GM23338 (cell line): ENCODE measurements at regions not wholly inside any gene's neighbourhood (a gene's known extent, or its start where the extent isn't known, plus 50 kb on each side); places are given as distances from the start of the nearest gene placed in this dataset.

Source experiments
- ATAC-seq: fragments of 200-7000 bp; cut with Tn5 transposase; 3 replicates; pipeline ENCODE4 v1.9.1; 2020
- DNase-seq: peaks from one replicate; pipeline ENCODE4 v3.0.0-alpha.2; 2015; ENCODE audit warnings: low spot score
- H2AFZ ChIP-seq: fragments of 200-600 bp; sonication (generic); 2 replicates; pipeline ENCODE4 v1.8.0; 2016; ENCODE audit warnings: antibody characterized with exemption, mild to moderate bottlenecking, moderate library complexity
- H3F3A ChIP-seq: fragments of 200-600 bp; sonication (generic); replicated peaks from 2 replicates; pipeline ENCODE4 v1.8.0; 2017; ENCODE audit warnings: antibody characterized with exemption, mixed run types, low read depth
- H3K27ac ChIP-seq: fragments of 200-600 bp; sonication (generic); 2 replicates; pipeline ENCODE4 v1.6.1; 2016; ENCODE audit warnings: low read depth
- H3K27me3 ChIP-seq: fragments of 200-600 bp; sonication (generic); 2 replicates; pipeline ENCODE4 v1.8.0; 2016; ENCODE audit warnings: mild to moderate bottlenecking, mixed run types, moderate library complexity; ENCODE audit not compliant: insufficient read depth
- H3K36me3 ChIP-seq: fragments of 200-600 bp; sonication (generic); 2 replicates; pipeline ENCODE4 v1.8.0; 2016; ENCODE audit warnings: mild to moderate bottlenecking; ENCODE audit not compliant: insufficient read depth
- H3K4me1 ChIP-seq: fragments of 200-600 bp; sonication (generic); 2 replicates; pipeline ENCODE4 v1.8.0; 2016; ENCODE audit warnings: mild to moderate bottlenecking, moderate library complexity; ENCODE audit not compliant: insufficient read depth
- H3K4me2 ChIP-seq: fragments of 200-600 bp; sonication (generic); 2 replicates; pipeline ENCODE4 v1.7.1; 2017; ENCODE audit warnings: mixed run types
- H3K4me3 ChIP-seq: fragments of 200-600 bp; sonication (generic); 2 replicates; pipeline ENCODE4 v1.6.1; 2016; ENCODE audit warnings: mixed run types
- H3K79me2 ChIP-seq: fragments of 200-600 bp; sonication (generic); replicated peaks from 2 replicates; pipeline ENCODE4 v1.8.0; 2017; ENCODE audit warnings: mild to moderate bottlenecking; ENCODE audit not compliant: insufficient read depth
- H3K9me2 ChIP-seq: fragments of 200-600 bp; sonication (generic); 2 replicates; pipeline ENCODE4 v1.8.0; 2017; ENCODE audit not compliant: insufficient read depth
- H4K20me1 ChIP-seq: fragments of 200-600 bp; sonication (generic); replicated peaks from 2 replicates; pipeline ENCODE4 v1.8.0; 2017; ENCODE audit warnings: mild to moderate bottlenecking; ENCODE audit not compliant: insufficient read depth
- H3K27ac Mint-ChIP-seq: 2 replicates; pipeline ENCODE4 v1.8.0; 2020; ENCODE audit warnings: inconsistent platforms, mild to moderate bottlenecking, moderate library complexity, mixed read lengths
- H3K27me3 Mint-ChIP-seq: 3 replicates; pipeline ENCODE4 v1.8.0; 2022; ENCODE audit warnings: low read depth, mild to moderate bottlenecking, moderate library complexity, mixed read lengths, inconsistent platforms; ENCODE audit not compliant: insufficient read depth, poor library complexity
- H3K36me3 Mint-ChIP-seq: 3 replicates; pipeline ENCODE4 v1.8.0; 2021; ENCODE audit warnings: low read depth, mild to moderate bottlenecking, inconsistent platforms, moderate library complexity, mixed read lengths
- H3K4me1 Mint-ChIP-seq: 3 replicates; pipeline ENCODE4 v1.8.0; 2020; ENCODE audit warnings: mild to moderate bottlenecking, inconsistent platforms, mixed read lengths
- H3K4me3 Mint-ChIP-seq: 3 replicates; pipeline ENCODE4 v1.8.0; 2021; ENCODE audit warnings: moderate library complexity, mild to moderate bottlenecking, inconsistent platforms, mixed read lengths
- H3K9me3 Mint-ChIP-seq: 3 replicates; pipeline ENCODE4 v1.8.0; 2020; ENCODE audit warnings: moderate library complexity, mild to moderate bottlenecking, inconsistent platforms, mixed read lengths
- CREB1 ChIP-seq: fragments of 250-450 bp; sonication (Bioruptor Pico); IDR thresholded peaks from 2 replicates; pipeline ENCODE4 v1.5.0; 2020; ENCODE audit warnings: low read depth, mild to moderate bottlenecking, moderate library complexity
- CTCF ChIP-seq, 2 experiments: fragments of 200-600 bp in 1 of 2; sonication (generic) in 1 of 2; conservative IDR thresholded peaks; 2 replicates each; pipeline versions ENCODE4 v1.5.1 to v1.6.1; 2016 to 2017; ENCODE audit warnings: antibody characterized with exemption in 2 of 2, low read depth in 2 of 2, mild to moderate bottlenecking in 2 of 2, moderate library complexity in 1 of 2
- ETS1 ChIP-seq: IDR thresholded peaks from 2 replicates; pipeline ENCODE4 v1.6.1; 2016; ENCODE audit warnings: antibody characterized with exemption
- EZH2 ChIP-seq: fragments of 200-600 bp; sonication (generic); IDR thresholded peaks from one replicate; pipeline ENCODE4 v1.8.0; 2017; ENCODE audit warnings: antibody characterized with exemption, mild to moderate bottlenecking, low read depth; ENCODE audit not compliant: unreplicated experiment
- EZH2phosphoT487 ChIP-seq: fragments of 200-600 bp; sonication (generic); IDR thresholded peaks from one replicate; pipeline ENCODE4 v1.8.1; 2018; ENCODE audit warnings: antibody characterized with exemption; ENCODE audit not compliant: unreplicated experiment
- JUNB ChIP-seq: IDR thresholded peaks from one replicate; pipeline ENCODE4 v1.6.1; 2016; ENCODE audit warnings: antibody characterized with exemption; ENCODE audit not compliant: unreplicated experiment
- NANOG ChIP-seq: IDR thresholded peaks from 2 replicates; pipeline ENCODE4 v1.6.1; 2016; ENCODE audit warnings: antibody characterized with exemption, borderline replicate concordance
- POLR2AphosphoS5 ChIP-seq: IDR thresholded peaks from 2 replicates; pipeline ENCODE4 v1.6.1; 2016; ENCODE audit warnings: antibody characterized with exemption, low read depth
- REST ChIP-seq: IDR thresholded peaks from one replicate; pipeline ENCODE4 v1.6.1; 2018; ENCODE audit warnings: antibody characterized with exemption; ENCODE audit not compliant: unreplicated experiment
- STAT1 ChIP-seq: IDR thresholded peaks from one replicate; pipeline ENCODE4 v1.6.1; 2016; ENCODE audit warnings: antibody characterized with exemption; ENCODE audit not compliant: unreplicated experiment
- ZNF114 ChIP-seq: fragments of 250-450 bp; sonication (Bioruptor Pico); IDR thresholded peaks from 2 replicates; pipeline ENCODE4 v1.5.0; 2020; ENCODE audit warnings: mild to moderate bottlenecking, moderate library complexity
- ZNF331 ChIP-seq: fragments of 250-450 bp; sonication (Bioruptor Pico); IDR thresholded peaks from 2 replicates; pipeline ENCODE4 v1.5.0; 2020; ENCODE audit warnings: low read depth, mild to moderate bottlenecking, moderate library complexity
- ZNF462 ChIP-seq: fragments of 250-450 bp; sonication (Bioruptor Pico); IDR thresholded peaks from 2 replicates; pipeline ENCODE4 v1.5.0; 2020; ENCODE audit warnings: mild to moderate bottlenecking, moderate library complexity

GRCh38 chr5:89034588-89034987 lies 151.6 kb upstream of the MEF2C start:
- Histone ChIP-seq H4K20me1 (no peaks in the 10 kb centered on the region), H3K4me2 (no peak overlapping the region), H3K9me2 (peaks cover 9% of the 10 kb centered on the region), H3K27me3 (no peaks in the 10 kb centered on the region), H3K79me2 (no peaks in the 10 kb centered on the region), H3K4me3 (no peak overlapping the region), H3K4me1 (peaks cover 7% of the 10 kb centered on the region; the same call in 1 of the 2 replicates), H3K27ac (no peak overlapping the region), H2AFZ (no peak overlapping the region), H3F3A (no peaks in the 10 kb centered on the region), H3K36me3 (no peaks in the 10 kb centered on the region)
- H3K36me3 Mint-ChIP-seq, result no peaks in the 10 kb centered on the region
- H3K27ac Mint-ChIP-seq, result no peak overlapping the region
- H3K27me3 Mint-ChIP-seq, result peaks cover 2% of the 10 kb centered on the region
- no peaks in the 10 kb centered on the region for H3K9me3 Mint-ChIP-seq
- TF ChIP-seq ZNF331 (CRISPR knock-in tag) (no peak), ZNF114 (CRISPR knock-in tag) (no peak), JUNB (no peak), ZNF462 (CRISPR knock-in tag) (no peak), CTCF (conservative IDR thresholded peaks at IDR 0.05; ENCODE audit: low read depth in 2 of 2) (no peak), EZH2 (no peak), EZH2phosphoT487 (no peak), REST (no peak), ETS1 (no peak), NANOG (no peak), CREB1 (CRISPR knock-in tag) (no peak), POLR2AphosphoS5 (no peak), STAT1 (no peak)
- no peak overlapping the region for H3K4me3 Mint-ChIP-seq
- ATAC-seq (no peak), DNase-seq (no peak)
- peaks cover 10% of the 10 kb centered on the region; the same call in 2 of the 3 replicates for H3K4me1 Mint-ChIP-seq
